GM21576 (cell line): ENCODE measurements at regions not wholly inside any gene's neighbourhood (a gene's known extent, or its start where the extent isn't known, plus 50 kb on each side); places are given as distances from the start of the nearest gene placed in this dataset.
"Not testable (repeated sequence)": the region's sequence is repeated elsewhere in the genome, so short reads cannot be mapped to it uniquely, and the experiment has no call there.

Experiments
- ATAC-seq: cut with Tn5 transposase; IDR thresholded peaks from one replicate; pipeline ENCODE4 v1.9.1; 2021; ENCODE audit warnings: mild to moderate bottlenecking, moderate library complexity; ENCODE audit not compliant: unreplicated experiment

DNA sequence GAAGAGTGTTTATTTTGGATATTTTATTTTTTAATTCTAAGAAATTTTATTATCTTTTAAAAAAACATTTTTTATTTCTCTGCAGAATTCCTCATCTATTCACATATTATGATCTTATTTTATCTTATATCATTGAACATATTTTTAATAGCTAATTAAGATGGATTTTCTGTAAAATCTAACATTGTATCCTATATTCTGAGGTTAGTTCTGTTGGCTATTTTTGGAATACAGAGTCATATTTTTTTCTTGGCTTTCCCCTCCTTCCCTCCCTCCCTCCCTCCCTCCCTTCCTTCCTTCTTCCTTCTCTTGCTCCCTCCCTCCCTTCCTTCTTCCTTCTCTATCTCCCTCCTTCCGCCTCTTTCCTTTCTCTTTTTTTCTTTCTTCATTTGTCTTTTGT lies 2326.6 kb upstream of the RAG2 start:
- no peak for ATAC-seq

GRCh38 chr11:38900211-38900610 lies 2302.2 kb upstream of the RAG2 start:
- ATAC-seq = no peak

- not testable (repeated sequence) for ATAC-seq
Measured at GRCh38 chr11:38894201-38894600, 2296.2 kb upstream of the RAG2 start.

DNA sequence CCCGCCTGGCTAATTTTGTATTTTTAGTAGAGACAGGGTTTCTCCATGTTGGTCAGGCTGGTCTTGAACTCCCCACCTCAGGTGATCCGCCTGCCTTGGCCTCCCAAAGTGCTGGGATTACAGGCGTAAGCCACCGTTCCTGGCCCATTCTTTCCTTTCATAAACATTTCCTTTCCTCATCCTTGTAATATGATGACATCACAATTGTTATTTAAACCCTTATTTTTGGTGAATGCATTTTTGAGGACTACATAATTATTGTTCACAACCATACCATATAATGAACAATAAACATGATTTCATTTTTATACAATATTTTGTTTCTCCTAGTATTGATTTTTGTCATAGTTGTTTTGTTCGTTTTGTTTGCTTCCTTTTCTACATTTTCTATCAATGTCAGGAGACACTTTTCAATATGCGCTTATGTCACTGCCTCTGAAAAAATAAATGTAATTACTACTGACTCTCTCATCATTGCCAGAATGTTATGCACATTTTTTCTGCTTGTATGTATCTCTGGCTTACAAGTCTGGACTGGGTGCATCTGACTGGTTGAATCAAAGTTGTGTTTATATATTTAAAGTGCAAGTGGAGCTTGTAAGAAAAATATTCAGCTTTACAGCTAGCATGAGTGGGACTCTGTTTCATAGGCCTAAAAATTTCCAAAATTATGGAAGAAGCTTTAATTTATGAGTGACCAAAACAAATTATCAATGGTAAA lies 2286.3 kb upstream of the RAG2 start:
- ATAC-seq = no peak

DNA sequence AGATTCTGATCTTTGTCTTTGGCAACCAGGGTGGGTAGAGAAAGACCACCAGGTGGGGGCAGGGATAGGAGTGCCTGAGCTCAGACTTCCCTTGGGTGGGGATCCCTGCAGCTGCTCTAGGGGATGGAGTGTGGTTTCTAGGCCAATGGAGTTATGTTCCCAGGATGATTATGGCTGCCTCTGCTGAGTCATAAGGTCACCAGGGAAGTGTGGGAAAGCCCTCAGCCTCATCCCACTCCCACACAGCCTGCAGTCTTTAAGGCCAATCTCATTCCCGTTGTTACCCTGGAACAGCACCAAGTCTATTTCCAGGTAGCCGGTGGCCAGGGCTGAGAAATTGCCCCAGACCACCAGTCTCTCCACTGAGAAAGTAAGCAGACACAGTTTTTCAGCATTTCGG lies 2269.3 kb upstream of the RAG2 start:
- ATAC-seq = no peak

DNA sequence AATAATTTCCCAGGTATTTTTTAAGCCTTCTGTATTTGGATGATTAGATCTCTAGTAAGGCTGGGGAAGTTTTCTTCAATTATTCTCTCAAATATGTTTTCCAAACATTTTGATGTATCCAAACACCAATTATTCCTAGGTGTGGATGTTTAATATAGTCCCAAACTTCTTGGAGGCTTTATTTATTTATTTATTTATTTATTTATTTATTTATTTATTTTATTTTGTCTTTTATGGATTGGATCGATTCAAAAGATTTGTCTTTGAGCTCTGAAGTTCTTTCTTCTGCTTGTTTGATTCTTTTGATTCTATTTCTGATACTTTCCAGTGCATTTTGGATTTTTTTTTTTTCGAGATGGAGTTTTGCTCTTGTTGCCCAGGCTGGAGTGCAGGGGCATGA lies 2267.9 kb upstream of the RAG2 start:
- ATAC-seq = no peak

DNA sequence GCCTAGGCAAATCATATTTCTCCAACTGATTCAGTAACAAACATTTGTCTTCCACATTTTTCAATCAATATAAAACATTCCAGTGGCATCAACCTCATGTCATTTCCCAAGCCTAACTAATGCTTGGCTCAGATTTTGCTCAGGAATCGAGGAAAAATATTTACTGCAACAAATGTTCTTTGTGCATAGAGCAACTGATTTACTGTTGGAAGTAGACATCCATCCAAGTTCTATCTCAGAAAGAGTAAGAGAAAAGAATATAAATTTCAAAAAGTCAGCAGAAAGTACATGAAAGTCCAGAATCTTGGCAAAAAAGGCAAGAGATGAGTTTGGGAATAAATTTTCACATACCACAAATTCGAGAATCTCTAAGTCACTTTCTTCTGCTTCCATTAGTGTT lies 2245.0 kb upstream of the RAG2 start:
- no peak for ATAC-seq

- ATAC-seq = no peak
Measured at GRCh38 chr11:38839071-38839470, 2241.0 kb upstream of the RAG2 start.

GRCh38 chr11:38835966-38836365 lies 2237.9 kb upstream of the RAG2 start:
- ATAC-seq = no peak

DNA sequence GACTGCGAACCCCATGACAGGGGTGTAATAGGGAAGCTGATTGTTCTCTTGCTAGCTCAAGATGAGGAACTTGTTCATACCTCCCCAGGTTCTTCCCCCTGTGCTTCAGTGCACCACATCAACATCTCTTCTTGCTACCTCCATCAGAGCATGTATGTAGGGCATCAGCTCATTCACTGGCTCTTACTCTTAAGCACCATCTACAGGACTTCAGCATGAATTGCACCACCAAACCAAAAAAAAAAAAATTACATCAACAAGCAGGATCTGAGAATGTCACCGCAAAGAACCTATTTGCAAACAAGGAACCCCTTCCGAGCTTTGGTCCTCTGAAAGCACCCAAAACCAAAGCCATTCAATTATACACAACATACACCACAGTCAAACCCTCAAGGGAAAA lies 2226.5 kb upstream of the RAG2 start:
- ATAC-seq = no peak

- not testable (repeated sequence) for ATAC-seq
Measured at GRCh38 chr11:38821786-38822185, 2223.8 kb upstream of the RAG2 start.

DNA sequence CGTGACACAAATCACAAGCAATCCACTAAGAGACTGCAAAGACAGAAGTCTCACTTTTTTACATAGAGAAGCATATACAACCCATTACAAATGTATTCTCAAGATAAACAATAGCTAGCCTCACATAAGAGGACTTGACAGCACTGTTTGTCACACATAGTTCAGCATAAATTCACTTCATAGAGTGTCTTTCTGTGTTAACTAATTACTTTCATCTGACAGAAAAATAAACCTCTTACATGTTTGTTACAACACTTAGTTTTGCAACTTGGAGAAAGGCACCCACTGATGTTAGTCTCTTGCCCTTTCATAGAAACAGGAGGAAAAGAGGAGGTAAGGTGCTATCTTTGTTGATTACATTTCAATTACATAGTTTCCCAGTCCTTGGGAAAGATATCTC lies 2221.9 kb upstream of the RAG2 start:
- ATAC-seq = no peak

DNA sequence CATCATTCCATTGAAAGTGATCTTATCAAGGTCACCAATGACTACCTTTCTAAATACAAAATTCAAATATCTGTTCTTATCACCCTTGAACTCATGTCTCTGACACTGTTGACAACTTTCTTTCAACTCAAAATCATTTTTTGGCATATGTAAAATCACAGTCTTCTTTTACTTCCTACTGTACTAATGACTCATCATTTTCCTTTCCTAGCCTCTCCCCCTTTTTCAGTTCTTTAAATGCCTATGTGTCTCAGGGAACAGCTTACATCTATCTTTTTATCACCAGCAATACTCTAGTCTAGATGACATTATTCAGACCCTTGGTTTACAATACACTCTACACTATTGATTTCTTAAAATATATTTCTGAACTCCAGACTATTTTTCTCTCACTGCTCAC lies 2220.7 kb upstream of the RAG2 start:
- ATAC-seq = no peak

- no peak for ATAC-seq
Measured at GRCh38 chr11:38814670-38815069, 2216.6 kb upstream of the RAG2 start.

DNA sequence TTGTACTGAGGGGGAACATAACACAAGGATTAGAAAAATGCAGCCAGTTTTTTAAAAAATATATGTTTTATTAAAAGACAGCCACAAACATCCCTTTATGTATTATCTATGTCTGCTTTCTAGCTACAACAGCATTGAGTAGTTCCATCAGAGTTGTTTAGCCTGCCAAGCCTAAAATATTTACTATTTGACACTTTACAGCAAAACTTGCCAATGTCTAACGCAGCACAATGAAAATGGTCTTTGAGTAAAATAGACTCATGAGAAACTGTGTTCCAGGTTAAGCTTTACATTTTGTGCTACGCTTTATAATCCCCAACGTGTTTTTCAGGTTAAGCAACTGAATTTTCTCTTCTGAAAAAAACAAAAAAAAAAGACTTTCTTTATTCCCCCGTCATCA lies 2211.5 kb upstream of the RAG2 start:
- no peak for ATAC-seq

DNA sequence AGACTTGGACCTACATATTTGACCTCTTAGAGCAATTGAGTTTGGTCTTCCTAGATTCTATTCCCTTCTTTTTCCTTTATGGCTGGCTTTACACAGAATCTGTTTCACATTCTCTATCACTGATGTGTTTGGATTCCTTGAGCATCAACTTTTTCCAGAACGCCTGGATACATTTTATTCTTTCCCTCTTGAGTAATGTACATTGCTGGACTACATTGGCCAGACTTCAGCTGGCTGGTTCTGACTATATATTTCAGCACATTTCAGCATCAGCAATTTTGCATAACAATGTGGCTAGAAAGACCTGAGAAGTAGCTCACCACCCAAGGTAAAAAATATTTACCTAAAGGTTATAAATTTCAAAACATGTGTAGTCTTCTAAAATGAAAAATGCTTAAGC lies 2198.2 kb upstream of the RAG2 start:
- no peak for ATAC-seq

DNA sequence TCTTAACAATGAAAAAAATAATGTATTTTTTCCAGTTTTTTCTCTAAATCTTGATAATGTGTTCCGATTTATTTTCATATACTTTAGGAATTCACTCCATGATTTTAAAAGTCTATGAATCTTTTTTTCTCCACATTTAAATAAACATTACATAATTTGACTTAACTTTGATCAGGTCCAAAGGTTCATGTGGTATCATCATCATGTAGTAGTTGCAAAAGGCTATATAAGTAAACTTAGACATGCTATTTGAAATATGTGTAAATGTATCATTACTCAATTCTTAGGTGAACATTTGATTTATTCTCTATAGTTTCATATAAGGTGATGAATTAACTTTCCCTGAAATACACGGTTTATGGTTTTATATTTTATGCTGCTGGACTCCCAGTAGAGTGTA lies 2197.0 kb upstream of the RAG2 start:
- no peak for ATAC-seq

DNA sequence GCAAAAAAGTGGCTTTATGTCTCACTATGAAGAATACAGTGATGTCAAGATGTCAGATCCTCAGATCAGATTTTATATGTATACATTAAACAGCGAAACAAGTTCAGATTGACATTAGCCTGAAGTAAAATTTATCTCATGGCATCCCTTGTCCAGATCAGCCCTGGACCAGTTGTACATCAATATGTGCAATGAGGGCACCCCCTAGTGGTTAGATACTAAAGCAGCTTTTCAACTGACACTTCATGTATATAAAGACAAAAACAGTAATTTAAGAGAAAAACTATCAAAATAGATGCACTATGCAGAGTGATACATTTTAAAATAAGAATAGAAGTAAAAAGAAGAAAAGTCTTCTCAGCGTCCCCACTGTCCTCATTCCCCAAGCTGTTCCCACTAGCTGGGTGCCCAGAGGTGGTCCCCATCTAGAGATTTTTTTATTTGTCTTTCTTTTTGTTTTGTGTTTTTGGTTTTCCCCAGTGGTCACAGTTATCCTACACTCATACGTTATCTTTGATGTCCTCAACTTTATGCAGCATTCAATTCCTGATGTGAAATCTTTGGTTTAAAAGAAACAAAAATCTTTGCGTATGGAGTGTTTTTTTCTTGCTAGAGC lies 2193.4 kb upstream of the RAG2 start:
- ATAC-seq = no peak

DNA sequence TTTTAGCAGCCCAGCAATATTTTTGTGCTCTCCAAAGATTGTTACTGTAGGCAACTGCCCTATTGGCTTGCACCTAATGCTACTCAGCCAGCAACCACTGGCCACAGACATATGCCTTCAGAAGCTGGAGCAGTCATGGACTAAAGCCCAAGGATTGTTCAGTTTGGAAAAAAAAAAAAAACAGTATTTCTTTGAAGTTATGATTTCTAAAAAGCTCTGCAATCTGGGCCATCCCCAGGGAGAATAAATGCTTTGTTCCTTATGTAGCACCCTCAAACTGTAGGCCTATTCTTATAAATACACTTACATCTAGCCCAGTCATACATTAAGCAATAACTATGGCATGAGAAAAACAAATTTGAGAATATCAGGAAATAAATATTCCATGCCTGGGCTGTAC lies 2190.5 kb upstream of the RAG2 start:
- no peak for ATAC-seq

GRCh38 chr11:38784164-38784563 lies 2186.1 kb upstream of the RAG2 start:
- no peak for ATAC-seq

DNA sequence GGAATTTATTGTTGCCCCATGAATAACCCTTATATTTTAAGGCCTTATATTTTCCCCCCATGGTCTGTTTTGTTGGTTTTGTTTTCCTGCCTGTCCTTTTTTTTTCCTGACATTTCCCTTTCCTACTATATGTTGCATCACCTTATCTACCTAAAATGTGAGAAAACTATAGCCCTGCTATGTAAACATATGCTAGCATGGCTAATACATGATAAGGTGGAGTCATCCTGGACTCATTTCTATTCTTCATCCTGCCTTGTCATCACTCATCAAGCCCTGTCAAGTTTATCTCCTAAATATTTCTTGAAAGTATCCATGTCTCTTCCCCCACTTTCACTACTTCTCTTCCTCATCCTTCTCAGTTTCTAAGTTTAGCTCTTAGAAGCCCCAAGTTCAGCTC lies 2168.8 kb upstream of the RAG2 start:
- no peak for ATAC-seq

DNA sequence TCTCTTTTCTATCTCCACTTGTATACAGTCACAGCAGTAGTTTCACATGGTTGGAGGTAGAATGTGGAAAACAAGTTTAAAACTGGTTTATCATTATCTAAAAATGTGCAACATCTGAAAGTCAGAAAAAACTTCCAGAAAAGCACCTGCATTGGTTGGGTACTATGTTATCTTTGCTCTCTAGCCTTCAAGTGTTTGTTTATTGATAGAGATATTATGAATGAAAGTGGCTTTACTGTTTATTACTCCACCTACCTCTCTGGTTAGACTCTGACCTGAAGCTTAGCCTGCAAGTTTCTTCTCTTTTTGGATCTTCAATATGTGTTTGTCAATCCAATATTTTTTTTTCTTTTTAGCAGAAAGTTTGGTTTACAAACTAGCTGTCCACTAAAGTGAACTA lies 2161.4 kb upstream of the RAG2 start:
- no peak for ATAC-seq

GRCh38 chr11:38756537-38756936 lies 2158.5 kb upstream of the RAG2 start:
- ATAC-seq = no peak
